HG02970 (cell line): ENCODE measurements at regions not wholly inside any gene's neighbourhood (a gene's known extent, or its start where the extent isn't known, plus 50 kb on each side); places are given as distances from the start of the nearest gene placed in this dataset.

Experiments
- ATAC-seq: cut with Tn5 transposase; IDR thresholded peaks from one replicate; pipeline ENCODE4 v1.9.1; 2021; ENCODE audit warnings: mild to moderate bottlenecking, moderate library complexity, moderate number of reproducible peaks; ENCODE audit not compliant: unreplicated experiment, low FRiP score

- no peak for ATAC-seq
These were observed 358.1 kb downstream of the CDK5RAP2 start for GRCh38 chr9:120221844-120222243.

GRCh38 chr9:120214332-120214731 lies 365.6 kb downstream of the CDK5RAP2 start:
- ATAC-seq, result no peak

- ATAC-seq, result no peak
These were observed 367.1 kb downstream of the CDK5RAP2 start for GRCh38 chr9:120212853-120213200.

- no peak for ATAC-seq
These were observed 367.7 kb downstream of the CDK5RAP2 start for GRCh38 chr9:120212153-120212852.

- ATAC-seq, result no peak
These were observed 369.7 kb downstream of the CDK5RAP2 start for GRCh38 chr9:120210274-120210673.

- no peak for ATAC-seq
These were observed 376.9 kb downstream of the CDK5RAP2 start for GRCh38 chr9:120202856-120203654.

GRCh38 chr9:120198027-120198426 lies 381.9 kb downstream of the CDK5RAP2 start:
- no peak for ATAC-seq

- no peak for ATAC-seq
These were observed 382.4 kb downstream of the CDK5RAP2 start for GRCh38 chr9:120197605-120198004.

GRCh38 chr9:120191141-120191540 lies 388.8 kb downstream of the CDK5RAP2 start:
- ATAC-seq, result no peak

- ATAC-seq, result no peak
These were observed 392.2 kb downstream of the CDK5RAP2 start for GRCh38 chr9:120187758-120188157.

GRCh38 chr9:120186276-120186675 lies 393.7 kb downstream of the CDK5RAP2 start:
- no peak for ATAC-seq

GRCh38 chr9:120184266-120184665 lies 395.7 kb downstream of the CDK5RAP2 start:
- ATAC-seq, result no peak

- no peak for ATAC-seq
These were observed 396.4 kb downstream of the CDK5RAP2 start for GRCh38 chr9:120183615-120184014.

- ATAC-seq, result no peak
These were observed 398.0 kb downstream of the CDK5RAP2 start for GRCh38 chr9:120182011-120182410.

GRCh38 chr9:120177121-120177520 lies 402.8 kb downstream of the CDK5RAP2 start:
- no peak for ATAC-seq

- ATAC-seq, result no peak
These were observed 404.9 kb downstream of the CDK5RAP2 start for GRCh38 chr9:120175031-120175430.

GRCh38 chr9:120161776-120162175 lies 418.2 kb downstream of the CDK5RAP2 start:
- no peak for ATAC-seq

- ATAC-seq, result no peak
These were observed 421.7 kb downstream of the CDK5RAP2 start for GRCh38 chr9:120158221-120158620.

GRCh38 chr9:120156376-120156775 lies 423.6 kb downstream of the CDK5RAP2 start:
- no peak for ATAC-seq

- ATAC-seq, result no peak
These were observed 426.7 kb downstream of the CDK5RAP2 start for GRCh38 chr9:120153258-120153657.

- no peak for ATAC-seq
These were observed 427.7 kb downstream of the CDK5RAP2 start for GRCh38 chr9:120152295-120152694.

- ATAC-seq, result no peak
These were observed 428.2 kb downstream of the CDK5RAP2 start for GRCh38 chr9:120151806-120152205.
